Coronary artery (tissue), 2 donors: ENCODE measurements at regions not wholly inside any gene's neighbourhood (a gene's known extent, or its start where the extent isn't known, plus 50 kb on each side); places are given as distances from the start of the nearest gene placed in this dataset.
A peak's percentile ranks its signal among the peaks of the same experiment; 100 is the strongest.

ENCODE experiments used
- DNase-seq: peaks from one replicate; pipeline ENCODE4 v3.0.0-alpha.2; 2017; ENCODE audit warnings: low spot score
- H3K27ac ChIP-seq, 2 donors: fragments of 200-600 bp; sonication (generic); one replicate each; pipeline ENCODE4 v1.5.1; 2016 to 2019
- H3K4me3 ChIP-seq: fragments of 200-600 bp; sonication (generic); 2 replicates; pipeline ENCODE4 v1.5.1; 2016; ENCODE audit warnings: mild to moderate bottlenecking, moderate library complexity
- TF ChIP-seq, protein P1 (sequence below): fragments of 200-600 bp; sonication (generic); IDR thresholded peaks from one replicate; pipeline ENCODE4 v1.5.1; 2019; ENCODE audit warnings: antibody characterized with exemption

DNA sequence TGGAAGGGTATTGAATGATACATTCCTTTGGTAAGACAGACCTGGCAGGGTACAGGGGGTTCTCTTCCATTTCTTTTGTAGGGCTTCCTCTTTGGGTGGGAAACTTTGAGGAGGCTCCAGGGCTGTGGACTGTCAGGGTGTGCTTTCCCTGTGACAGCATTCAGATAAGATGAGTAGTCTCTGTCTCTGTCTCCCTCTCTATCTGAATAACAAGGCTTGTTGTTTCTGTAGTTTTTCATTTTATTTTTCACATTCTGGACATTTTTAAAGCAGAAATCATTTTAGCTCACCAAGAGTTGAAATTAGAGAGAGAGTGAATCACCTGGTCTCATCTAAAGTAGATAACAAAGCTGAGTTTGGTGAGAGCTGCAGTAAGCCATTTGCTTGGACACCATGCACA, 100.8 kb upstream of the TPM1 start:
- no peak overlapping the region for H3K4me3 ChIP-seq
- no peak for DNase-seq
- TF ChIP-seq, protein P1, sequence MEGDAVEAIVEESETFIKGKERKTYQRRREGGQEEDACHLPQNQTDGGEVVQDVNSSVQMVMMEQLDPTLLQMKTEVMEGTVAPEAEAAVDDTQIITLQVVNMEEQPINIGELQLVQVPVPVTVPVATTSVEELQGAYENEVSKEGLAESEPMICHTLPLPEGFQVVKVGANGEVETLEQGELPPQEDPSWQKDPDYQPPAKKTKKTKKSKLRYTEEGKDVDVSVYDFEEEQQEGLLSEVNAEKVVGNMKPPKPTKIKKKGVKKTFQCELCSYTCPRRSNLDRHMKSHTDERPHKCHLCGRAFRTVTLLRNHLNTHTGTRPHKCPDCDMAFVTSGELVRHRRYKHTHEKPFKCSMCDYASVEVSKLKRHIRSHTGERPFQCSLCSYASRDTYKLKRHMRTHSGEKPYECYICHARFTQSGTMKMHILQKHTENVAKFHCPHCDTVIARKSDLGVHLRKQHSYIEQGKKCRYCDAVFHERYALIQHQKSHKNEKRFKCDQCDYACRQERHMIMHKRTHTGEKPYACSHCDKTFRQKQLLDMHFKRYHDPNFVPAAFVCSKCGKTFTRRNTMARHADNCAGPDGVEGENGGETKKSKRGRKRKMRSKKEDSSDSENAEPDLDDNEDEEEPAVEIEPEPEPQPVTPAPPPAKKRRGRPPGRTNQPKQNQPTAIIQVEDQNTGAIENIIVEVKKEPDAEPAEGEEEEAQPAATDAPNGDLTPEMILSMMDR: no peak
- H3K27ac ChIP-seq: peak overlapping the region; percentile 87 to 97

DNA sequence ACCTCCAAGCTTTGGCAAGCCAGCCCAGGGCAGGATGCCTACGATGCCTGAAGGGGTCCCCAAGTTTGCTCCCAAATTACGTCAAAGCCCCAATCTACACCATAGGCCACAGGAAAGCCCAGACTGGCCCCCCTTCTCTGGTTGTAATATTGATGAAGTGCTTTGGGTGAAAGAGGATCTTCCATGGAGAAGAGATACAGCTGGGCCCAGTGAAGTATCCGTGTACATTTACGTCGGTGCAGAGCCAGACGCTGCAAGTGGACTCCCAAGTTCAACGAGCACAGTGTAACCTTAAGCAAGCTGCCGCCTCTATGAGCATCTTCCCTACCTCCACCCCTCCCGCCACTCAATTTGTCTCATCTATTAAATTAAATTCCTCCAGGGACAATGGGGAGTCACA, 100.1 kb upstream of the TPM1 start:
- Histone ChIP-seq H3K27ac (peak overlapping the region in 1 of 2 donors; percentile 97), H3K4me3 (no peak overlapping the region)
- TF ChIP-seq, protein P1: no peak
- DNase-seq: no peak

DNA sequence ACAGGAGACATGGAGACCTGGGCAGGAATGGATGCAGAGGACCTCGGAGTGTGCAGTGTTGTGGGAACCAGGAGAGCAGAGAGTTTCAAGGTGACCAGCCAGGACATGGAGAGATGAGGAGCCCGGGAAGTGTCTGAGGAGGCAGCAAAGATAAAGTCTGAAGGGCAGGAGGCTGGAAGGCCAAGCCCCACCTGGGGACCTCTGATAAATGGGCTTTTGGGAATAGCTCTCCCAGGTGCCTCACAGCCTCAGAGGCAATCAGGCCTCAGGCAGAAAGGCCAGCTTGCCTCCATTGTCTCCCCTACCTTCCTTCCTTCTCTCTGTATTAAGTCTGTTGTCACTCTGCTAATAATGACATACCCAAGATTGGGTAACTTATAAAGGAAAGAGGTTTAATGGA, 97.5 kb upstream of the TPM1 start:
- no peak for DNase-seq
- TF ChIP-seq, protein P1: no peak
- Histone ChIP-seq H3K4me3 (no peak overlapping the region), H3K27ac (no peak overlapping the region)

DNA sequence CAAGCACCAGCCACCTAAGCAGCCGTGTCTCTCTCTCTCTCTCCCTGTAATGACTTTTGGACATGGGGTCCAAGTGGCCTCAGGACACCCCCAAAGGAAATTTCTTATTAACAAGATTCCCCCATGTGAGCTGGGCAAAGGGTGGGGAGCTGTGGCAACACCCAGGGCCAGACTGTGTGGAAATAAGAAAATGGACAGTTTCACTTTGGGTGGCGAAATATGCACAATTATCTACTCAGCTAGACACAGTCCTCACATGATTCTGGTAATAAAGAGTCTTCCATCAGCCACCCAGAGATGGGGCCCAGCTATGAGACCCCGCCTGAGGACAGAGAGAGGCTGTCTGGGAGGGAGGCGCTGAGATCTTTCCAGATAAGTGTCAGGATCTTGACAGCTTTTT, 96.8 kb upstream of the TPM1 start:
- TF ChIP-seq, protein P1: no peak
- Histone ChIP-seq H3K27ac (no peak overlapping the region), H3K4me3 (no peak overlapping the region)
- no peak for DNase-seq

DNA sequence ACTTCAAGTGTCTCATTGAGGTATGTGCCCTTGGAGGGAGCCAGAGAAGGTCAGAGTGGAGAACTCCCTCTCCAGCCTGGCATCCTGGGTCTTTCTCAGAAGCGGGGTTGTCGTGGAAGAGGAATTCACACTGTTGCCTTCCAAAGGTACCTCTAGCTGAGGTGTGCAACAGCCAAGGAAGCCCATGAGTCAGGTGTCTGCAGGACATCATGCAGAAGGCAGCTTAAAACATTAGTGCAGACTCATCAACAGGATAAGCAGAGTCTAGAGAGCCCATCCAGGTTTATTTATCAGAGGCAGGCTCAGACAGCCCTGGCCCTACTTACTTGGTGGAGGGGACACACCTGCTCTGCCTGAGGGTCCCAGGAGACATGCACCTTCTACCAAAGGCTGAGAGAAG, 95.6 kb upstream of the TPM1 start:
- H3K27ac ChIP-seq: no peak overlapping the region
- no peak overlapping the region for H3K4me3 ChIP-seq
- TF ChIP-seq, protein P1: no peak
- DNase-seq: no peak

DNA sequence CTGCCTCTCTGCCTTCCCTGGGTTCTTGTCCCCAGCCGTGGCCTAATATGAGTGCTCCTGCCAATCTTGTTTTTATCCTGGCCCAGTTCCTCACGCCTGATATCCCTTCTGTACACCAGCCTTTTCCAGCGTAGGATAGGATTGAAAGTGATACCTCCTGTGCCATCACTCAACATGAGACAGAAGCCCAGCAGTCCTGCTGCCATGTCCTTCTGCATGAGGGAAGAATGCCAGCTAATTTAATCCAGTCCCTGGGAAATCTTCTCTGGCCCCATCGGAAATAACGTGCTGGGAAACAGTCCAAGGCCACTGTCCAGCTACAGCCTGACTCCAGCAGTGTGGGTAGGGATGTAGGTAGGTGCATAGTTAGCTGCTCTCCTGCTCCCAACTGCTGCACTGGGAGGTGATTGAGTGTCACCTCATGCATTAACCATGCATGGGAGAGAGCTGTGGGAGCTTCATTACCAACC, 92.0 kb upstream of the TPM1 start:
- TF ChIP-seq, protein P1: no peak
- peak; percentile 60 for DNase-seq
- Histone ChIP-seq H3K4me3 (no peak overlapping the region), H3K27ac (no peak overlapping the region)

DNA sequence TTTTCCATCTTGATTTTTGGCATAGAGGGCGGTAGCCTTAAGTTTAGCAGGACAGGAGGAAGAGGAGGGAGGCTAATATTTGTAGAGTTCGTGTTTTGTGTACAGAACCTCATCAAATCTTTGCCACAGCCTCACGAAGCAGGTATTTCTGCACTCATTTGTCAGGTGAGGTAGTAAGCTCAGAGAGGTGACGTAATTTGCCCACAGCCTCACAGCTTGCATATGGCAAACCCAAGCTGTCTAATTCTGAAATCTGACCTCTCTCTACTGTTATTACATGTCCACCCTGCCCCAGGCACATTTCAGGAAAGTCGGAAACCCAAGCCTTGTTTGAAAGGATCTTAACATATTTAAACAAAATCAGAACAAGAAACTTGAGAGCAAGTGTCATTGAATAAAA, 91.1 kb upstream of the TPM1 start:
- Histone ChIP-seq H3K4me3 (no peak overlapping the region), H3K27ac (no peak overlapping the region)
- TF ChIP-seq, protein P1: no peak
- DNase-seq: peak; percentile 29
